ENCODE measurements at regions not wholly inside any gene's neighbourhood (a gene's known extent, or its start where the extent isn't known, plus 50 kb on each side); places are given as distances from the start of the nearest gene placed in this dataset.

DNA sequence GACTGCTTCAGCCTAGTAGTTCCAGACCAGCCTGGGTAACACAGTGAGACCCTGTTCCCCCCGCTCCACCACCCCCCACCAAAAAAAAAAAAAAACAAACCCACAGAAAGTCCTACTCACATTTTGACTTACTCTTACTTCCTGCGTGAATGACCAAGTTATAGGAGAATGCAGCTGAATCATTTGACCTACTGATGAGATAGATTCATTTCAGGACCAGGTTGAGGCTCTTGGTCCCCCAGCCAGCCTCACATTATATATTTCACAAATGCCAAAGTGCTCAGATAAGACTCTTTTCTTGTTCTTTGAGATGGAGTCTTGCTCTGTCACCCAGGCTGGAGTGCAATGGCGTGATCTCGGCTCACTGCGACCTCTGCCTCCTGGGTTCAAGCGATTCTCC is 70.2 kb downstream of the KLF5 start:
- DNase-seq, result no peak
